ENCODE measurements at regions not wholly inside any gene's neighbourhood (a gene's known extent, or its start where the extent isn't known, plus 50 kb on each side); places are given as distances from the start of the nearest gene placed in this dataset.

DNA sequence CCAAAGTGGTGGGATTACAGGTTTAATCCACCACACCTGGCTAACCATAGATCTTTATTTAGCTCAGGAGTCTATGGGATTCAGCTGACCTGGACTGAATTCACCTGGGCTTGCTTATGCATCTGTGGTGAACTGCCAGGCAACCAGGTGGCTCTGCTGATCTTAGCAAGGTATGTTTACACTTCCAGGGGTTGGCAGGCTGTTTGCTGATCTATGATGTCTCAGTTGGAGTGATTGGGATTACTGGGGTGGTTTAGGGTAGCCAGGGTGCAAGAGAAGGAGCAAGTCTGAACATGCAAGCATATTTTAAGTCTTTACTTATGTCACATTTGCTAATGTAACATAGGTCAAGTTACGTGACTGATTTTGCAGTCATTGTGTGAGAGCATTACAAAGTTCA, 63.6 kb upstream of the JAK2 start:
- peak; percentile 88 for DNase-seq (ENCODE audit: low read depth)
- TF ChIP-seq, protein P1, sequence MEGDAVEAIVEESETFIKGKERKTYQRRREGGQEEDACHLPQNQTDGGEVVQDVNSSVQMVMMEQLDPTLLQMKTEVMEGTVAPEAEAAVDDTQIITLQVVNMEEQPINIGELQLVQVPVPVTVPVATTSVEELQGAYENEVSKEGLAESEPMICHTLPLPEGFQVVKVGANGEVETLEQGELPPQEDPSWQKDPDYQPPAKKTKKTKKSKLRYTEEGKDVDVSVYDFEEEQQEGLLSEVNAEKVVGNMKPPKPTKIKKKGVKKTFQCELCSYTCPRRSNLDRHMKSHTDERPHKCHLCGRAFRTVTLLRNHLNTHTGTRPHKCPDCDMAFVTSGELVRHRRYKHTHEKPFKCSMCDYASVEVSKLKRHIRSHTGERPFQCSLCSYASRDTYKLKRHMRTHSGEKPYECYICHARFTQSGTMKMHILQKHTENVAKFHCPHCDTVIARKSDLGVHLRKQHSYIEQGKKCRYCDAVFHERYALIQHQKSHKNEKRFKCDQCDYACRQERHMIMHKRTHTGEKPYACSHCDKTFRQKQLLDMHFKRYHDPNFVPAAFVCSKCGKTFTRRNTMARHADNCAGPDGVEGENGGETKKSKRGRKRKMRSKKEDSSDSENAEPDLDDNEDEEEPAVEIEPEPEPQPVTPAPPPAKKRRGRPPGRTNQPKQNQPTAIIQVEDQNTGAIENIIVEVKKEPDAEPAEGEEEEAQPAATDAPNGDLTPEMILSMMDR (IDR thresholded peaks at IDR 0.05; ENCODE audit: insufficient read depth, low read depth, low read length, missing control alignments) = no peak
- H3K4me3 ChIP-seq (ENCODE audit: low read length) = no peak overlapping the region

DNA sequence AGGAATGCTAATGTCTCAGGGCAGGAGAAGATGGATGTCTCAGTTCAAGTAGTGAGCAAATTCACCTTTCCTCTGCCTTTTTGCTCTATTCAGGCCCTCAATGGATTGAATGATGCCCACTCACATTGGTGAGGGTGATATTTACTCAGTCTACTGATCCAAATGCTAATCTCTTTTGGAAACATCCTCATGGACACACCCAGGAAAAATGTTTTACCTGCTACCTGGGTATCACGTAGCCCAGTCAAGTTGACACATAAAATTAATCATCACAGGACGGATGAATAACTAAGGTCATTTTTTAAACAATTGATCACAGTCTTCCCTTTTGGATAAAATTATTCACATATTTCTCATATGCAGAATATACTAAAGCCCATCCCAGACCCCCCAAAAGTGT, 63.0 kb upstream of the JAK2 start:
- H3K4me3 ChIP-seq (ENCODE audit: low read length) = no peak overlapping the region
- peak; percentile 54 for DNase-seq (ENCODE audit: low read depth)
- TF ChIP-seq, protein P1 (IDR thresholded peaks at IDR 0.05; ENCODE audit: insufficient read depth, low read depth, low read length, missing control alignments) = no peak

DNA sequence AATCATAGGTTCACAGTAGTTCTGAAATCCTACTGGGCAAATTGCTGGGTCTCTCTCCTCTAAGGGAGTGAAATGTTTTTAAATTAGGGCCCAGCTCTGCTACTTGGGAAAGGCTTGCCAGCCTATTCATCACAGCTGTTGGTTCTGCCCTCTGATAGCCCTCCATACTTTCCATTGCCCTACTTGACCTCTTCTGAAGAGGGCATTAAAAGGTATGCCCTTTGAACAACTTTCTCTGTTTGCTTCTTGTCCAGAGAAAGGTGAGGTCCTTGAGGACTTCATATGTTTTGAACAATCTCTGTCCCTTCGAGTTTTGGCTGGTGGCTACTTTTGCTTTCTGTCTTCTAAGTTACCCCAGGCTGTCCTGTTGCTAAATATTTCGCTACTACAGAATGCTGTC, 62.3 kb upstream of the JAK2 start:
- no peak for DNase-seq (ENCODE audit: low read depth)
- TF ChIP-seq, protein P1 (IDR thresholded peaks at IDR 0.05; ENCODE audit: insufficient read depth, low read depth, low read length, missing control alignments) = no peak
- no peak overlapping the region for H3K4me3 ChIP-seq (ENCODE audit: low read length)

DNA sequence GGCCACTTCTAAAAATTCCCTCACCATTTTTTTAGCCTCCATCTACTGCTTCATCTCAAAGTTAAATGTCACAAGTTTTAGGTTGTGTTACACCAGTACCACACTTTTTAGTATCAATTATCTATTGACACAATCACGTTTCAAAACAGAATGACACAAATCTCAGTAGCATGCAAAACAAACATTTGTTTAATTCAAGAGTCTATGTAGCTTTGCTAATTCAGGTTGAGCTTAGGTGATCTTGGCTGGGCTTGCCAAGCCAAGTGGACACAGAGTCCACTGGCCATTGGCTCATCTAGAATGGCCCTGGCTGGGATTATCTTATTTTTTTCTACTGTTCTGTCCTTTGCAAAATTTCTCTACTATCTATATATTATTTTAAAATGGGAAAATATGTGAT, 61.9 kb upstream of the JAK2 start:
- no peak for DNase-seq (ENCODE audit: low read depth)
- H3K4me3 ChIP-seq (ENCODE audit: low read length) = no peak overlapping the region
- TF ChIP-seq, protein P1 (IDR thresholded peaks at IDR 0.05; ENCODE audit: insufficient read depth, low read depth, low read length, missing control alignments) = no peak

DNA sequence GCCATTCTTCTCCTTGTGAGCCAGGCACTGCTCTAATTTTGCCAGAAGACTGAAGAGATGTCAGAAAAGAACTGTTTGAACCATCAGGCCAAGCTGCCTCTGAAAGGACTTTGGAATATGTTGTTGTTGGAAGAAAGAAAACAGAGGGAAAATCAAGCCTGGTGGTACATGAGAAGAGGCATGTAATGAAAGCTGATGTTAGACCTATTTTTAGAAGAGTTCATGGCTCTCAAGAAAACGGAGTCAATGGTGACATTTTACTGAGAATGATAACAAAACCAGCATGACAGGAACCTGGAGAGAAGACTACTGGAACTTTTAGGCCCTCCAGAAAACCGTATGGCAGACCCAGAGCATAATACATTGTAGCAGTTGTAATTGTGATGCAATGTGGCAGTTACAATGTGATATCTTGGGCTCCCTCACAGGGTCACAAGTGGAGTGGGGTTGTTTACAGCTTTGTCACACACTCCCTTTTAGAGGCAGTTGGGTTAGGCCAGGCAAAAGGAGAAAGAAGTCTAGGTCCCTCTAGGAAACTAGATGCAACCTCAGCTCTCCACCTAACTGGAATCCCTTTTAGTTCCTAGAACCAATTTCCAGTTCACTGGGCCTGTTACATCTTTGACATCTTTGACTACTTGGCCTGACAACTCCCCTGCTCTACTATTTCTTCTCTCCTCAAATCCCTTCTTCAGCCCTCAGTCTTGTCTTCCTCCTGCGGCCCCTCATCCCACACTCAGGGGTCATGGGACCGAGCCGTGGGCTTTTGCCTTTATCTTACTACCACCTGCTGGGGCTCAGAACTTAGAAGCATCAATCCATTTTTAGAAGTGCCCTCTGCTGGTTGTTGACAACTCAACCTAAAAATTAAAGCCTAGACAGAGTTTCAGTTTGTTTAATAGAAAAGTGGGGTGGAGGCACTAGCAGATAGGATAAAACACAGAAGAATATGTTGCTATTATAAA, 61.2 kb upstream of the JAK2 start:
- H3K4me3 ChIP-seq (ENCODE audit: low read length) = no peak overlapping the region
- TF ChIP-seq, protein P1 (IDR thresholded peaks at IDR 0.05; ENCODE audit: insufficient read depth, low read depth, low read length, missing control alignments) = peak; percentile 48
- peak; percentile 41 for DNase-seq (ENCODE audit: low read depth)

DNA sequence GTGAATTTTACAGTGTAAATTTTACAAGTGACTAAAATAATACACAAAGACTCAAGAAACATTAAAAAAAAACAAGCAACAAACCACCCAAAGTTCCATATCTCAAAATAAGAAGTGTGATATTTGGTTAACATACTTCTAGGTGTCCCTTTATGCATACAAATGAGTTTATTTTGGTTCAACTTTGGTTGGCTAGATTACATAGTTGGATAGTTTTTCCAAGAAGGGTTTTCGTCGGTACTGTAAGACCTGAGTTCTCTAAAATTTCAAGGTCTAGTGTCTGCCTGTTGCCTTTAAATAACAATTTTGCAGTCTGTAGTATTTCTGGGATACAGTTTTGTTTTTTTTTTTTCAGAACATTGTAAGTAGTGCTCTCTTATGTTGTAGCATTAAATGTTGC, 58.8 kb upstream of the JAK2 start:
- no peak for DNase-seq (ENCODE audit: low read depth)
- TF ChIP-seq, protein P1 (IDR thresholded peaks at IDR 0.05; ENCODE audit: insufficient read depth, low read depth, low read length, missing control alignments) = no peak
- H3K4me3 ChIP-seq (ENCODE audit: low read length) = no peak overlapping the region

Measured in epithelial cell of esophagus (primary cell).